CD4-positive, alpha-beta T cell treated with Interleukin-1 beta for 1 hour (primary cell): ENCODE measurements at regions not wholly inside any gene's neighbourhood (a gene's known extent, or its start where the extent isn't known, plus 50 kb on each side); places are given as distances from the start of the nearest gene placed in this dataset.

Experiments used
- DNase-seq, 2 donors: peaks; one replicate each; pipeline ENCODE4 v3.0.0-alpha.2; 2020 to 2022

DNA sequence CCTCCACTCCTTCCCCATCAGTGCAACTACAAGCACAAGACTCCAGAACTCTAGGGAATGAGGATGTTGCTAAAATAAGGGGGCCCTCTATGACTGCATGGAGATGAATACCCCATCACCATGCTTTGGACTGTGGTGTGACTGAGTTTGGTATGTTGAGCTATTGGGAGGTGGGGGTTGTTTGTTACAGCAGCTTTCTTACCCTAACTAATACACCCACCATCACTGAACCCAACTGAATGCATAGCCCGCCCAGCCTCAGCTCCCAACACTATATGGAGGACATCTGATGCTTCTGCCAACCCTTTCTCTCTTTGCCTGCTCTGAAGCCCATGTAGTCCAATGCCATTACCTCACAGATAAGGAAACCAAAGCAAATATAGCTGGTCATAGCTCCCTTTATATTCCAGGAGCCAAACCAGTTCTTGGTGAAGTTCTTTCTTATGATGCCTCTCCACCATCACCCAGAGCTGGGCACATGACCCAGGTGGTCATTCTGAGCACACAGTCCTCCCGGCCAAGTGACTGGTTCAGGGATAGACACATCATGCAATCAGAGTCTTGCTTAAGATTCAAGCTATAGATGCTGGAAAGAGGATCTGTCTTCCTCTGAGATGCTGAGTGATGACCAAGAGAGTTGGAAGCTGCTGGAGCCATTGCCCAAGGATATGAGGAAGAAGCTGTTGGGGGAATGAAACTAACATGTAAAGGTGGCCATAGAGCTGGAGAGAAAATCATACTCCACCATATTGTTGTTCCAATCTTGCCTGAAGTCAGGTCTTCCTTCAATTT, 155.6 kb upstream of the HAAO start:
- no peak for DNase-seq

DNA sequence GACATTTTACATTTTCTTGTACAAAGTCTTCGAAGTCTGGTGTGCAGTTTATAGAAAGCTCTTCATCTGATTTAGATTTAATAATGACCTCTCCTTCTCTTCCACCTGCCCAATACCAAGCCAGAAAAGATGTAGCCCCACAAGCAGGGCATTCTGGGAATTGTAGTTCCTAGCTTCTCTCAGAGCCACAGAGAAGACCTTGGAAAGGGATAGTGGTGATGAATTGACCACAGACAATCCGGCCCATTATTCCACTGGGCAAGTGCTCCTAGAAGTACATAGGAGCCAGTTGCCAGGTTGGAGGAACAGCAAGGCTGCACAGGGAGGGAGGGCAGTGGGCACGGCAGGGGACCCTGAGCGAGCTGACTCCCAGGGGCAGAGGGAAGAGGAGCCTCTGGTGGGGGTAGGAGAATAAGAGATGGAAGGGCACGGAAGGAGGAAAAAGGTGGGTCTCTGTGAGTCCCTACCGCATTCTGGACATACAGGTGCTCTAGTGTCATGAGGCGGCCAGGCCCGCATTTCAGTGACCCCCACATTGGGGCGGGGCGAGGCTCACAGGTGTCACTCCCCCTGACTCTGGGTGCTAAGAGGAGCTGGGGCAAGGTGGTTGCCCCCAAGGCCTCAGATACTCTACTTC, 152.5 kb upstream of the HAAO start:
- no peak for DNase-seq

DNA sequence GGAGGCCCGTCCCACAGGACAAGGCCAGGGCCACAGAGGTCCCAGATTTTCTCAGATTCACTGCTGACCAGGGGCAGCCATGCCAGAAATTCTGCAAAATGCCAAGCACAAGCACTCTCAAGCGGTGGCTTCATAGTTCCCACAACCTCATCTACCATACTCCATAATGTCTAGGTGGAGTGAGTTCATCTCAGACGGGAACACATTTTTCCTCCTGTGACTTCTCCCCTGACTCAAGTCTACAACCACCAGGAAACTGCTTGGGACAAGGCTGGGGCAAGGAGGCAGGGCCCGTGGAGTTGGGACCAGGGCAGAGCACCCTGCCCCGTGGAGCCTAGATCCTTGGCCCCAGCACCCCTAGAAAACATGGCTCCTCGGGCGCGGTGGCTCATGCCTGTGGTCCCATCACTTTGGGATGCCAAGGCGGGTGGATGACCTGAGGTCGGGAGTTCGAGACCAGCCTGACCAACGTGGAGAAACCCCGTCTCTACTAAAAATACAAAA, 150.7 kb upstream of the HAAO start:
- DNase-seq: no peak

DNA sequence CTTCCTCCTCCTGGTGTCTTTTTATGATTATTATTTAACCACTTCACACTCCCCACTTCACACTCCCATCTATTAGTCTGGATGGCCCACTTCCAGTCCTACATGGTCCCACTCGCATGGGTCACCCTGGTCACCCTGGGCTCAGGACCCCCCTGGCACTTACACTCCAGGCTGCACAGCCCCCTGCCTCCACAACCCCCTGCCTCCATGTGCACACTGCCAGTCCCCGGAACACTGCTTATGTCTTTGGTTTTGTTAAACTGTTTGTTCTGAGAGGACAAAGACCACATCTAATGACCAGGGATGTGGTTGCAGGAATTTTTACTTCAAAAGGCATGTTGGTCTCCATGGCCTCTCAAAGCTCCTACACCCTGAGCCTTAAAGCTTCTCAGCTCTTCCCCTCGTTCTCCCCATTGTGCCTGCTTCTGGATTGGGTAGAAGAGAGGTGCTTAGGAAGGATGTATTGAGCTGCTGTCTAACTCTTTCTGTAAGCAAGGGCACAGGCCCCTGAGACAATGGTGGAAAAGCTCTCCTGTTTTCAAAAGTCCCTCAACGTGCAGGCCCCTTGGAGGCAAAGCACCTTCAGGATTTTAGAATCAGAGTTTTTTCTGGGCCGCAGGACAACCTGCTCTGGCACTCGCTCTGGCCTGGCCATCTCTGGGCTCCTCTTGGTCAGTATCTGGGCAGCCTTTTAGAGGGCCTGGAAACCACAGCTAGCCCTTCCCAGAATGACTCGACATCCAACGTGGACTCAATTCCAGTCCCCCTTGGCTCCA, 150.0 kb upstream of the HAAO start:
- no peak for DNase-seq

DNA sequence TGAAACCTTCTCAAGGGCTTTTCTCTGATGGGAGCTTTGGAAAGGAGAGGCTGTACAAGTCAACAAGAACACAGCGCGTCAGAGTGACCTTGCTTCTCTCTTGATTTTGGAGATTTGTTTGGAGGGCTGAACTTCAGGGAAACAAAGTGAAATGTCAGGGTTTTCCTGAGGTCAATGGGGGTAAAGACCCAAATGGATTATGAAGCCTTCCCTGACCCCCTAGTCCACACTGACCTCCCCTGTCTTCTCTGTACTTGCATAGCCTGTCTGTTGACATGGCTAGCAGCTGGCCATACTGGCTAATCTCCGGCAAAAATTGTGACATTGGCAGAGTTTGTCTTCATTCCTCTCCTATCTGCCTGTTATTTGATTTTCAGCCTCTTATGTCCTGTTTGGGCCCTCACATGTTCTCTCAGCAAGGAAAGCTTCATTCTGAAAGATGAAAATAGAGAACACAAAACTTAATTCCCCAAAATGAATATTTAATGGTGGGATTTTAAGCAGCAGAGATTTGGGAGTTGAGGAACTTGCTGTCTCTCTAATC, 149.3 kb upstream of the HAAO start:
- DNase-seq: no peak

DNA sequence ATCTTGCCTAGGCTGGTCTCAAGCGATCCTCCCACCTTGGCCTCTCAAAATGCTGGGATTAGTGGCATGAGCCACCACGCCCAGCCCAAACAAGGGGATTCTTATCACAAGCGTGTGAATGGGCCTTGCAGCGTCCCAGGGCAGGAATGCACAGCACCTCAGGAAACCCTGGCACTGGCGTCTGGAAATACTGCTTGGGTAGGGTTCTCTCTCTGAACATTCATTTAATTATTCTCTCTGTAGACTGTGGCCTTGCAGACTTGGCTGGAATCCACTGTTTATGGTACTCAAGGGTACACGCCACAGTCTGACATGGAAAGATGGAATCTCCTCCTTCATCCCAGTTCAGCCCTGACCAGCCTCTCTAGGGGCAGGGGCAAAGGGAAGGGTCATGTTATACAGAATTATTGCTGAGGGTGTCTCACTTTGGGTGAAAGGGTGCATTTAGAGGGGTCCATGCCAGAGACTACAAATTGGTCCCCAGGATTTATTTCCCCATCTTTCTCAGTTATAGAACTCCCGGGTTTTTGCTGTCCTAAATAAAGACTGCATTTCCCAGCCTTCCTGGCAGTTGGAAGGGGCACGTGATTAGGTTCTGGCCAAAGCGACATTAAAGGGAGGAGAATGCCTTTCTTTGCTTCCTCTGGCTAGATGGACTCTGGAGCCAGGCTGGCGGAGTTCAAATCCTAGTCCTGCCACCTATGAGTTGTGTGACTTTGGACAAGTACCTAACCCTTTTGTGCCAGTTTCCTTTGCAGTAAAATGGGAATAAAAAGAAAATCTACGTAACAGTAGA, 147.2 kb upstream of the HAAO start:
- DNase-seq: no peak

DNA sequence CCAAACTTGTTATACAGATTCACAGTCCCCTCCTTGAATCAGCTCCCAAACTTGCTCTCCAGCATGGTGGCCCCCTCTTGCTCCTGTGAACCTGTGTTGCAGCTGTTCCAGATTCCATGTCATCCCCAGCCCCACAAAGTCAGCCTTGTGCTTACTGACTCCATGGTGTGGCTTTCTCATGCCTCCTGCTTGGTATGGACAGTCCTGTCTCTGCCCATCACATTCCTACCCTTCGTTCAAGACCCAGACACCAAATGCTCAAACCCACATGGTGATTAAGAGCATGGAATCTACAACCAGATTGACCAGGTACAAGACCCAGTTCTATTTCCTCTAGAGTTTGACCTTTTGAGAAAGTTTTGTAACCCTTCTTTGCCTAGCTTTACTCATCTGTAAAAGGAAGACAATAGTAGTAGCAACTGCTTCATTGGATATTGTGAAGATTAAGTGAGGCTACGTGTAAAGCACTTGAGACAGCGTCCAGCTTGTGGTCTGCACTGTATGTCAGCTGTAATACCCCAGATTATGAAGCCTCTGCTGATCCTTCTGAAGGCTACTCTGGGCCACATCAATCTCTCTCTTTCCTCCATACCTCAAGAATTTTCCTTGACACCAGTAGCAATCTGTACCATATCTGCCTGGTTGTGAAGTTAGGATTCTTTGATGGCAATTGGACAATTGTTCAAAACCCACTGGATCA, 146.4 kb upstream of the HAAO start:
- no peak for DNase-seq

DNA sequence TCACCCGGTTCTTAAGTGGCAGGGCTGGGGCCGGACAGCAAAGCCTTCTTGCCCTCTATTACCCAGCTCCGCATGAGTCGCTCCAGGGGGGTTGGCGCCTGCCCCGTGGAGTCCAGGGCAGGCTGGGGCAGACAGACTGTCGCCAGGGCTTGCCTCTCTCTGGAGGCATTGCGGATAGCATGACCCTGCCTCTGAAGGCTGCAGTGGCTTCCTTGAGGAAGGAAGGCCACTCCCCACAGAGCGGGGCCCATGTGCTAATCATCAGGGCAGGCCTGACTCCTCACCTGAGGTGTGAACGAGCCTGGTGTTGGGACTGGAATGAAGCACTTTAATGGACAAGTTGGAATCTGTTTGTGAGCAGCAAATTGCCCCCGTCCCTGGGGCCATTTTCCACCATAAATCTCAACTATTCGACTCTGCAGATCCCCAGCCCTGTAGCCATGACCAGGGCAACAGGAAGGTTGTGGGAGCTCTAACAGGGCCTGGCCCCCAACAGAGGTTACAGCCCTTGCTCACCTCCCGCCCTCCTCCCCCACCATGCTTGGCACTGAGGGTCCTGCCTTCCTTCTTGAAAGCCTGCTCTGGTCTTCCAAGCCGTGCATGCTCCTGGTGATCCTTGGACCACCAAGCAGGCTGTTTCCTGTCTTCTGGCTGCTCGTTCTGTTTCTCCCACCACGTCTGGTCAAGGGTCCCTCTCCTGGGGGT, 144.9 kb upstream of the HAAO start:
- DNase-seq: no peak

DNA sequence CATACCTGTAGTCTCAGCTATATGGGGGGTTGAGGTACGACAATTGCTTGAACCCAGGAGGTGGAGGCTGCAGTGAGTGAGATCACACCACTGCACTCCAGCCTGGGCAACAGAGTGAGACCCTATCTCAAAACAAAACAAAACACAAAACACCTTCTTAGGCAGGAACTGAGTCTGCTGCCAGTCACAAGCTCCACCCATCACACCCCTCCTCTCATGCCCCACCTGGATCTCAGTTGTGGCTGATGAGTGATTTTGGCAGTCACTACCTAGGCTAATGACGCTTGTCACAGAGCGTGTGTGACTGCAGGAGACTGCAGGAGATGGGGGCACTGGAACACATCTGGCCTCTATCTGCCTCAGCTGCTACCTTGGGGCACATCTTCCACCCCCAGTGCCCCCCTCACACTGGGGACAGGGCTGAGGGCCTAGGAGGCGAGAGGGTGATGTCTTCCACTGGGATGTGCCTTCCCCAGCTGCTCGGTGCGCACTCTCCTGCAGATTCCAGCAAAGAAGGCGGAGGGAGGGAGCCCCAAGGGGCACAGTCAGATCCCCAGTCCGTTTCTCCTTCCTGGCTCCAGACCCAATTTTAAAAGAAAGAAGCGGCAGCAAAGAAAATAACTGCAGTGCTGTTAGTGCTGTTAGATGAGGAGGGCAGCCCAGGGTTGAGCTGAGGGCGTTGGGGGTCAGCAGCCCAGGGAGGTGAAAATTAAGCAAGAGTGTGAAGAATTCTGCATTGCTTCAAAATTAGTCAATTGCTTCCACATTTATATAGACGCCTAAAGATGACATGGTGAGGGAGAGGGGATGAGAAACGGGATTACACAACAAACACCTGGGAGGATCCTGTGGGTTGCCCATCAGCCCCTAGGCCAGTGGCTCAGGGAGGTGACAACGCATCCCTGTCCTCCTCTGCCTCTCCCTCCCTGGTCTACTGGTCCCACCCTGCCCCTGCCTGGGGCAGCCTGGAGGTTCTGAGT, 143.6 kb upstream of the HAAO start:
- no peak for DNase-seq

DNA sequence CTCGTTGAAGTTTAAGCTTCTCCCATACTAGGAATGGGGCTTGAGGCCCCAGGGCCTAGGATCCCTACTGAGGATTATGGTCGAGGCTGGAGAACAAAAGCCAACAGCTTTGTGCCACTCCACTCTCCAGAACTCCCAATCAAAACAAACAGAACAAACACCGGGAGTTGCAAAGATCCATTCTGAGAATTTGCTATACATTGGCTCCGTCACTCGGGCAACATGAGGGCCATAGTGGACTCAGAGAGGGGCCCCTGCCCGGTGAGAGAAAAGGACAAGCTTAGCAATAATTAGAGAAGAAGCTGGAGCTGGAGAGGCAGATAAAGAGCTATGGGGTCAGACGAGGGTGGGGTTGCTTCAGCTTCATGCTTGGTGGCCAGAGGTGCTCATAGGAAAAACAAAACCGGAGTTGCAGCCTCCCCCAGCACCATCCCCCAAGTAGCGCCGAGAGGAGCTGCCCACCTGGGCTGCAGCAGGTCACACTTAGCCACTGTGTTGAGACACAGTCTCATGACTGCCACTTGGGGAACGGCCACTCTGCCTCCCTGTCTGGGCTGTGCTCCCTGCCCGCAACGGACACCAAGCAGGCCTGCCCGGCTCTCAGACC, 142.3 kb upstream of the HAAO start:
- DNase-seq: no peak

DNA sequence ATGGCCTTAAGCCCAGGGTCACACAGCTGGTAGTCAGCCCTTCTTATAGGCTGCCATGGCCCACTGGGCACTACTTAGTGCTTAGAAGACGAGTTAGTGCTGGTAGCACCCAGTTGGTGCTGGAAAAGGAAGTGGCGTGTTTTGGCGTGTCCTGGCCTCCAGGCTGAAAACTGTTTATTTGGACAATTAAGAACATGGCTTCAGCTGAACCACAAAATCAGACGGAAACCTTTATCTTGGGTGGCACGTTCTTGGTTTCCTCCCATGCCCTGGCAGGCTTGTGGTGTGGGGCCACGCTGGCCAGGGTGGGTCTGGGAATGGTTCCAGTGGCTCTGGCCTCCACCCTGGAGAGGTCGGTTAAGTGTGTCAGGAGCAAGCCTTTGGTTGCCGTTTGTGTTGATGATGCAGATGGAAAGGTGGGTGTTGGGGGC, 141.5 kb upstream of the HAAO start:
- no peak for DNase-seq

DNA sequence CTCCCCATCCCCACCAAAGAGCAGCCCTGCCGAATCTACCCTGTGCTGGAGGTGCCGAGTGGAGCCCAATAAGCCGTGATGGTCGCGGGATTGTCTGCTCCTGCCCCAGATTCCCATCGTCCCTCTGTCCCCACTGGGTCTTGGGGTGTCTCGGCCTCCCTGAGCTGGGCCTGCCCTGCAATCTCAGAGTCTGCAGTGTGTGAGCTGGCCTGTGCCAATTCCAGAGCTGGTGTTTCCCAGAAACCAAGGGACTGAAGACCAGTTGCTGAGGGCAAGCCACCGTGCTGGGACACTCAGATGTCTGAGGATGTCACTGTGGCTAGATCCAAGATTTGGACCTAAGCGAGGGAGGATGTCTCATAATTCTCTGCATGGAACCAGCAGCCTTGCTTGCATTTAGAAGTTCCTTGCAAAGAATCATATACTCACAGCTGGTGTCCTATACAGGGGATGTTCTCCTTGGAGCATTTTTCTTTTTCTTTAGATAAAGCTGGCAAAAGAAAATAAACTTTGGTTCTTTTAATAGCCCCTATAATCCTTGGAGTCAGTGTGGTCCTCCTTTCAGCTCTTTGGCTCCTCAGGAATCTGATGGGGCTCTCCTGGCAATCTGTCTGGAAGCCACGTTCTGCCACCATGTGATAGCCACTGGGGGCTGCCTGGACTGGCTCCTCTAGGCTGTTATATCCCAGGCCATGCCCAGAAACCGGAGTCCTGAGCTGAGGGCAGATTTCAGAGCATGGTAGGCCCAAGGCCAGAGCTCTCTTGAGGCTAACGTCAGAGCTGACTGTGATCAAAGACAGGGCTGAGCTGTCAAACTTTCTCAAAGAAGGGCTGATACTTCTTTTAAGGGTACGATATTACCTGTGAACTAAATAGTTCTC, 140.1 kb upstream of the HAAO start:
- no peak for DNase-seq

DNA sequence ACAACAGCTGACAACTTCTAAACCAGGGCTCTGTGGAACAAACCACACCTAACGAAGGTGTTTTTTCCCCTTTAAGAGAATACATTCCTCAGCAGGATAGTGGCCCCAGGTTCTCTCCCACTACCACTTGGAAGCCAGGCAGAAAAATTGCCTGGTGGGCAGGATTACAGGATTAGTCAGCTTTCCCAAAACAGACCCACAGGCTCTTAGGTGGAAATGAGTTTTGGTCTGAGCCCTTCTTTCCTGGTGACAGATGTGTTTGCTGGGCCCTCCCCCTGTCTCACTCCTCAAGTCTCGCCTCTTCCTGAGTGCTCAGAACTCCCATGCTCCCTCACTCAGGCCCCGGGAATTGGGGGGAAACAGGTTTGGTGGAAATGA, 139.4 kb upstream of the HAAO start:
- DNase-seq: no peak

DNA sequence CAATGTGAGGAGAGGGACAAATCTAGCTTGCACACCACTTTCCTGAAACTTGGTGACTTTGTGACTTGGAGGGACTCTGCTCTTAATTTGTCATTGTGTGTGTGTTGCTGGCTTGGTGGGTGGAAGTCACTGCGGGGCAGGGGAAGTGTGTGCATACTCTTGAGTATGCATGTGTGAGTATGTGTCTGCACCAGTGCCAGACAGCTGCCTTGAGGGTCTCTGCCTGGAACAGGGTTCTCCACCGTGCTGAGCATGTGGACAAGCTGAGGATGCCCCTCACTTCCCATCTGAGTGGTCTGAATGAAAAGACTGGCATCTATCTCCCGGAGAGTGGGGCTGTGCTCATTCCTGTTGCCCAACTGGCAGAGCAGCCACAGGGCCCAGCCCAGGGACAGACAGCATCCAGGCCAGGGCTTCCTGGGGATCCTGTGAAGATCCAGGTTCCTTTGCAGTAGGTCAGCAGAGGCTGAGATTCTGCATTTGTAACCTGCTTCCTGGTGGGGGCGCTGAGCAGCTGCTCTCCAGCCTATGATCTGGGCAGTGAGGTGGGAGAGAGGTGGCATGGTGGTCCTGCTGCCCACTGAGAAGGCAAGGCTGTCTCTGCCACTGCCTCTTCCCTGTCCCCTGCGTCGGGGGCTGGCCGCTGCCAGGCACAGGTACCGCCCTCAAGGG, 138.9 kb upstream of the HAAO start:
- DNase-seq: no peak

DNA sequence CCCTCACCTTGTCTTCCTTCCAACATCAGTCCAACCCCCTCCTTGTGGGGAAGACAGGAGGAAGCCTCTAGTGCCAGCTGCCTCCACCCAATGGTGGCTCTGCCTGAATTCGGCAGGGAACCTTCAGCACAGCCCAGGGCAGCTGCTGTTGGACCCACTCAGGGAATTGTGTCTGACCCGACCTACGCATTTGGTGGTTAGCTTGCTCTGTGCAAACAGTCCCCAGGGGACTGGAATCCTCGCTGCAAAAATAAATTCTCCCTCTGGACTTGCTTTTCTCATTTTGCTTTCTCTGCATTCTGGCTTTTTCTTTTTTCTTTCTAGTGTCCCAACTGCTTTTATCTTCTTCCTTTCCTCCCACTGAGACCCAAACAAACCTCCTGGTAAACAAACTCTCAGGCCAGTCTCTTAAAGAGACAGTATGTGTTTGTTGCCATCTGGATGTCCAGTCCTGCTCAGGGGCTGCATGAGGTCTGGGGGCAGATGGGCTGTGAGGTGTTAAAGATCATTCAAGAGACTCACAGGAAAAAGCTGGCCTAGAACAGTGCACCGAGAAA, 137.7 kb upstream of the HAAO start:
- no peak for DNase-seq

DNA sequence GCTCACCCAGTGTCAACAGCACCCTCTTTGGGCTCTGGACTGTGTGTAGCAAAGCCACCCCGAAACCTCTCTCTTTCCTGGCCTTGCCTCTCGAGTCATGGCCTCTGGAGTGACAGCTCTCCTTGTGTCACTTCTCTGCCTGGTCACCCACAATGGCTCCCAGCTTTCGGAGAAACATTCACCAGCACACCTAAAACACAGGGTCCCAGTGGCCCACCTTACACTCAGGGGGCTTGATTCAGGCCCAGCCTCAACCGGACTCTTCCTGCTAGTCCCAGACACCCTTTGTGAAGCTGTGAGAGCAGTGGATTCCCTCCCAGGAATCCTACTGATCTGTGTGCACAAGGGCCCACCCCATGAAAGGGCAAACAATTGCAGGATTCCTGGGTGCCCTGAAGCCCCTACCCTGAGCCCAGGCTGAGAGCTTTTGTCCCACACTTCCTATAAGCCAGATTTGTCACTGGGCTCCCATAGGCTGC, 137.2 kb upstream of the HAAO start:
- no peak for DNase-seq
